GM21619 (cell line): ENCODE measurements at regions not wholly inside any gene's neighbourhood (a gene's known extent, or its start where the extent isn't known, plus 50 kb on each side); places are given as distances from the start of the nearest gene placed in this dataset.

ENCODE experiments used
- ATAC-seq: cut with Tn5 transposase; IDR thresholded peaks from one replicate; pipeline ENCODE4 v1.9.1; 2021; ENCODE audit not compliant: unreplicated experiment

DNA sequence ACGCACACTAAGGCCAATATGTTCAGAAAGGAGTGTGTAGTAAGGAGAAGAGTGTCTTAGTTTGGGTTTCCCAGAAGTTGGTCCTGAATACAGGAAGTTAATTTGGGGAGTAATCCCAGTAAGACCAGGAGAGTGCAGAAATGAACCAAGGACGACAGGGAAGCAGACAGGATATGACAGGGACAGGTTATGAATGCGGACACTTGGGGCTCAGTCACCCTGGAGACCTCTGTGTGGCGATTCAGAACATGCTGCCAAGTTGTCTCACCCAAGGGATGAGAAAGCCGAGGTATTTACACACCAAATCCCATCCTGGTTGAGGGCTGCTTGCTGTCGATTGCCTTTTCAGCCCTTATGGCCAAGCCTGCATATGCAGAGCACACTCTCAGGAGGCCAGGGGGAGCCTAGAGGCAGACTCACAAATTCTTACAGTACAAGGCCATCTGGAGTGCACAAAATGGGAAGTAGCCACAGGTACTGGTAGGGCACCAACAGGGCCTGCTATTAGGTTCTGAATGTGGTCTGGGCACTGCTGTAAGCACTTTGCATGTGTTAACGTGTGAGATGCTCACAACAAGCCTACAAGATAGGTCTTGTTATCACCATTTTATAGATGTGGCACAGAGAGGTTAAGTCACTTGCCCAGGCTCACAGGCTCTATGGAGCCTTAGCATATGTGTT lies 233.1 kb upstream of the ANKRD55 start:
- ATAC-seq, result no peak

DNA sequence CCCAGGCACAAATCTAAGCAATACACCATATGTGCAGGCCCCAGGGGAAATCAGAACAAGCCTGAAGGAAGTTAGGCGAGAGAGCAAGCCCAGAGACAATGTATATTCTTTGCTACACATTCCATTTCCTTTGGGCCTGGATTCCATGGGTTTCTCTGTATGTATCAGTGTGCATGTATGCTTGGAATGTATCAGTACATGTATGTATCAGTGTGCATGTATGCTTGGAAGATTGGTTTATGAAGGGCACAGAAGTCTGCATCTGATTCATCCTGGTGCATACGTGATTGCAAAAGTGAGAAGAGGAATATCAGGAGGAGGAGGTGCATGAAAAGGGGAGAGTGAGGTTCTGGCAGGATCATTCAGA lies 232.6 kb upstream of the ANKRD55 start:
- no peak for ATAC-seq

DNA sequence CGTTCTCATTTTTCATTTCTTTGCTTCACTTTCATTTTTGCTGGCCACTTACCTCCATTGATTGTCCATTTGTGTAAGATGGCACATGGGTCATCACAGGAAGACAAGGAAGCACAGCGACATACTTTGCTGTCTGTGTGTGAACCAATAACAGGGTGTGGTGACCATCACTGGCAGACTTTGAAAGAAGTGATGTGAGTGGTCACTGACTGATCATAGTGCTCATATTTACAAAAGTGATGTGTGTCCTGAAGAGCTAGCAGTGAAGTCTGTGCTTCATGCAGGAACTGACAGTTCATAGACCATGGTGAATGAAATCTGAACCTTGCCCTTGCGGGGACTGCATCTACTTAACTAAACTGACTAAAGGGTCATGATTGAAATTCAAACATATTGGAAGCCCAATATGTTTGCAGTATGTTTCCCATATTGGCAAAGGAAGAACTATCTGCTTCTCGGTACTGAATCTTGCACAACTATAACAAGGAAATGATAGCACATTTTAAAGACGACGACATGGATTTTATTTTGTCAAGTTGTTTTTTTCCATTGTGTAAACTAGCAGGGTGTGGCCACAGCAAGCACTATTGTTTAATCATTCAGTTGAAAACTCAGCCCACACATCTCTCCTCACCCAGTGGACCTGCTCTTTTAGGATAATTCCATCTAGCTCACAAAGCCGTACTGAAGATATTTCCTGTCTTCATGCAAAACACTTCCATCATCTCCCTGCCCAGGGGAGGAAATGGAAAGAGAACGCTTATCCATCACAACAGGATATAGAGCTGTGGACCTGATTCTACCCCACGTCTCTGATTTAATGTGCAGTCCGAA lies 232.0 kb upstream of the ANKRD55 start:
- ATAC-seq, result no peak

DNA sequence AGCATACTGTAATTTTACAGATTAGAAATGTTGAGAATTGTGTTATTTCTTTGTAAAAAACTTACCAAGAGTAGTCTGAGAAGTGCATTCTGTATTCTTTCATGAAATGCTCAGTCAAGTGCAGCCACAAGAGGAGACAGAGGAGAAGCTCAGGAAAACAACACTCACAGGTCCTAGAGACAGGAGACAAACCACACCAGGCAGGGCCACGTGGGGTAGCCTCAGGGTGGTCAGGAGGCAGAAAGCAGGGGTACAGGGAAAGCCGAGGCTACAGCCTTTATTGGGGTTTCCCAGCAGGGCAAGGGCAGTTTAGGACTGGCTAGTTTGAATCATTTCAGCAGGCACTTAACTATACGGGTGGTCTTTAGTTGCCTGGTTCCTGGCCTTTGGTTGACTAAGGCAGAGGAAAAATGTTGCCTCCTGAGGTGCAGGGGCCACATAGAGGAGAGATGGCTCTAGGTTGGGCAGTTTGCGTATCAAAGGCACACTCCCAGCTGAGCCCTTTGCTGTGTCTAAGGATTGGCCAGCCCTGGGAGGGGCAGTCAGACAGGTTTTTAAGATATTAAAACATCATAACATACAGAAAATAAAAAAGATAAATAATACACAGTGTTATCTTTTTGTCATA lies 230.9 kb upstream of the ANKRD55 start:
- ATAC-seq, result no peak

DNA sequence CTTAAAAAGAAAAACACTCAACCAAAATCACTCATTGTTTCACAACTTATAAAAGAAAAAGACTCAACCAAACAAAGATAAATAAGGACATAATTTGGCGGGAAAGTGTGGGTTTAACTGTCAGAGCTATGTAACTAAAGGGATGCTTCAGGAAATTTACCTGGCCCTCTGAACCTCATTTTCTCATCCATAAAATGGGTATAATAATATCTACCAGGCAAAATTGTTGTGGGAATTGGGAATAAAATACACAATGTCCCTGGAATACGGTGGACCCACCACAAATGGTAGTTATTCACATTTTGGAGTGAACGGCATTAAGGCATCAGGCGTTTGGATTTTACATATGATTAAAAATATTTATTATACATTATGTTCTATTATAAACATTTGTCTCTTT lies 228.5 kb upstream of the ANKRD55 start:
- ATAC-seq, result no peak

DNA sequence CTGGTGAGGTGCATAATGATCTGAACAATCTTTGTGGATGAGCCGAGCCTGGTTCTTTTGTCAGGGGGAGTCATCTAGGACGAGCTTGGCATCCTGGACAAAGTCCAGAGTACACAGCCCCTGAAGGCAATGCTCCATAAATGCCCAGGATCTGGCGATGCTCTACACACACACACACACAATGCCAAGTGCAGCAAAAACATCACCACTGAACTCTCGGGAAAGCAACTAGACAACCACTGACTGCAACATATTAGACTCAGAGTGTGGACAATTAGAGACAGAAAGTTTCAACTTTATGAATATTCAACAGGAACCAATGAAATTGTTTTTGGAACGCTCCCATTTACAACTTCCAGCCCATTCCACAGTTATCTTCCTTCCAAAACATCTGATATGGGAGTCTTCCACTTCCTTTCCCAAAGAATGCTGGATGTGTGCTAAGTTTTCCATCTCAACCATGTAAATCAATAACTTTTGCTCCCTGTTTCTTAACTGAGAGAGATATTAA lies 227.6 kb upstream of the ANKRD55 start:
- ATAC-seq, result no peak

DNA sequence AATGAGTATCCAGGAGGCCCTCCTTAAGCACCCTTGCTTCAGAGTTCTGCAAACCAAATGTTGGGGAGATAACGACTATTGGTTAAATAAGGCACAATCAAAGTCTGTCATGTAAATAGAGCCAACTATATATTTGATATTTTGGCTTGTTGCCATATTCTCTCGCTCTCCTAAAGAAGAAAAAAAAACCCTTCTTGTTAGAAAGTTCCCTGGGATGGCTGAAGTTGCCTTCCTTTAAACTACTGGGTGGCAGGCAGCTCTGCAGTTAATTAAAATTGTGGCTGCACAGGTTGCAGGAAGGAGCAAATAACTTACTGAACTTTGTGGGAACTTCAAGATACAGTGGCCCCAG lies 227.0 kb upstream of the ANKRD55 start:
- no peak for ATAC-seq

DNA sequence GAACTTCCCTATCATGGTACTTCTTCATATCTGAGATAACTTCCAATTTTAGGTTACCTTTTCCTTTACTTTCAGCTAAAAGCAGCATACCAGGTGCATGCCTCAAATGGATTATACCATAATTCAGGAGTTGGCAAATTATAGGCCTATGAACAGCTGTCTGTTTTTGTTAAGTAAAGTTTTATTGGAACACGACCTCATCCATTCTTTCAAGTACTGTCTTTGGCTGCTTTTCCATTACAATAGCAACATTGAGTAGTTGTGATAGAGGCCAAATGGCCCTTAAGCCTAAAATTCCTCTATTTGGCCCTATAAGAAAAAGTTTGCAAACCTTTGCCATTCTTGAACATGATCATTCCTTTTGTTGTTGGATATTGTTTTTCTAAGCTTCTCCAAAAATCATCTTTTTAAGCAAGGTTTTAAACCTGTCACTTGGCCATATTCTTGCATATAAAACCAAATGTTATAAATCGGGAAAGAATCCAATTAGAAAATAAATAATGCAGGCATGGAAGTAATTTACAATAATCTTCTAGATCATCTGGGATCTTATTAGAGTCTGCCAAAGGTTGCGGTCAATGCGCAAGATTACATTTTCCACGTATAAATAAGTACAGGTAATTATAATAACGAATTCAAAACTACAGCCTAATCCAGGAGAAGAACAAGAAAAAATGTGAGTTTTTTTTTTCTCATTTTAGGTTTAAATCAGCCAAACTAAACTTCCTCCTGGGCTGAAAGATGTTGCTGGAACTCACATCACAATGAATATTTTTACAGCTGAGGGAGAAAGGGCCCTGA lies 226.5 kb upstream of the ANKRD55 start:
- ATAC-seq, result no peak

DNA sequence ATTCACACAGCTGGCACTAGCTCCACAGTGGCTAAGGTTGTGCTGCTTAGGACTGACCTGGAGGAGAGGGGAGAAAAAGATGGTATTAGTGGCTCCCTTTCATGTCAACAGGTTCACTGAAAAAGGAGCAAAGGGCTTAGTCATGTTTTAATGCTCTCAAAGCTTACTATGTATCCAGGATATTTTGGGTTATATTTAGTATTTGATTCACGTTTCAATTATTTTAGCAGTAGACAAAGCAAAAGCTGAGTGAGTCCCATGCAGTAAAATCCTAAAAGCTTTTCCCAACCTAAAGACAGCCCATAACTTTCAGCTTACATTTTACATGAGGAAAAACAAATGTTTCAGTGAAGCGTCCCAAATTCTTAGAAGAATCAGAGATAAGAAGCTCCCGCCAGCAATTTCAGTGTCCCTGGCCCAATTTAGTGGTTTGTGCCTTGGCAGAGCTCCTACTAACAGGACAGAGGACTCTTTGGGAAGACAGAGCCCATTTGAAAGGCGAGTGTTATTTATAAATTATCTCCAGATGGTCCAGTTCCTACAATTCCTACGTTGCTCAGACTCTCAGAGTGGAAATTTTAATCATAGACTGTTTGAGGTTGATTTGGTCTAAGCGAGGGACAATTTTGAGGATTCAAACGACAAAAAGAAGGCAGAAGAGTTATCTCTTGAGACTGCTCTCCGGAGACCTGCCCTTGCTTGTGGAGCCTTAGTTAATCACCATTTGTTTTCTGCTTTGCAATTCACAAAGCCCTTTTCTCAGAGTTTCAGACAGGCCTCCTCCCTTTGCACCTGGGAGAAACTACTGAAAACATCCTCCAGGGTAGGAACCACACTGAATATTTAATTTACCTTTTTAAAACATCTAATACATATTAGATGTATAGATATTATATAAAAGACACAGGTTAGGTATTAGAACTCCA lies 225.0 kb upstream of the ANKRD55 start:
- ATAC-seq, result no peak

DNA sequence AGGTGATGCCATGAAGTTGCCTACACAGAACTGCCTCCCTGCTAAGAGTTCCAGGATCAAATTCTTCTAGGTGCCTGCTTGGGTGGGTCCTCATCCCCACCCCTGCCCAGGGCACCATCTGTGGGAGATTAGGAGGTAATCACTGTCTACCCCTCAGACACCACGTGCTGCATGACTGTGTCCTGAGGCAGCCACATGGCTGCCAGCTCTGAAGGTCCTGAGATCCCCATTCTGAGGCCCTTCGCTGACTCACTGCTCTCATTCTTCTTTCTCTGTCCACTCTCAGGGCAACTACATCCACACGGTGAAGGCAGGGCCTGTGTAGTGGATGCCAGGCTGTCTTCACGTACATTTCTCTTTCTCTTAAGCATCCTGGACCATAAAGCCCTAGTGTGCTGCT lies 222.9 kb upstream of the ANKRD55 start:
- ATAC-seq, result no peak

DNA sequence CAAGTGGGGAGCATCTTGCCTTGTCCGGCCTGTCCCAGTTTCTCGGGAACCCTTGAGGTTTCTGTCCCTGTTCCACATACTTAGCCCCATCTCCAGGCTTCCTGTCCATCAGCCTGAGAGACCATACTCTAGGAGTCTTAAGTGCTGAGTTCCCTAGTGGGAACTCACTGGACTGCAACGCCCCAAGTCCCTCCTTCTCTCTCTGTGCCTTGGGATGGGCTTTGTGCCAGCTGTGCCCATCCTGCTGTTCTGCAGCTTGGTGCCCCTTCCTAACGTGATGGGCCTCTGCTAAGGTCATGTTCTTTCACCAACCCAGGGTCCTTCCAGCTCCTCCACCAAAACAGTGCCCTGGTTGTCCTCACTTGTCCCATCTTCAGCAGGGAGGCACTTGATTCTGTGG lies 222.3 kb upstream of the ANKRD55 start:
- no peak for ATAC-seq

DNA sequence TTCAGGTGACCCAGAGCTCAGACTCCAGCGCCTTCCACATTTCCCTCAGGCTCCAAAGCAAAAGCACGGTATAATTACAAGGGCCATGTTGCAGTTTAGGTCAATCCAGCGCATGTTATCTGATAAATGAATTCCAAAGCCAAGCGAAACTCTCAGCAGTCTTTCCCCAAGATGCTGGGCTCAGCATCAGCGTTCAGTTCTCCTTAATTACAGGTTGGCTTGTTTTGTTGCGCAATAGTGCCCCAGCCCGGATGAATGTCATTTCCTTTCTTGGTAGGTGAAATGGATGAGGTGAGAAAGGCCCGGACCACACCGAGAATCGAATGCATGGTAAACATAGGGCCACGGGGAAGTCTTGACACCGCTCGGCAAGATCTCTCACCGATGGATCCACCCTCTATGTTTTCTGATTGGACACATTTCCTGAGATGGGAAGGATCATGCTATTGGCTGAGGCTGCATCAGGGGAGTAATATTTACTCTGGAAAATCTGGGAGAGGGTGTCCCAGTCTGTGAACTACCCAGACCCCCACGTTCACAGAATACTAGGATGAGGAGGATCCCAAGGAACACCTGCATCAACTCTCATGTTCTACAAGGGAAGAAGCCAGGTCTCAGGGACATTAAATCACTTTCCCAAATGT lies 221.2 kb upstream of the ANKRD55 start:
- ATAC-seq, result no peak

DNA sequence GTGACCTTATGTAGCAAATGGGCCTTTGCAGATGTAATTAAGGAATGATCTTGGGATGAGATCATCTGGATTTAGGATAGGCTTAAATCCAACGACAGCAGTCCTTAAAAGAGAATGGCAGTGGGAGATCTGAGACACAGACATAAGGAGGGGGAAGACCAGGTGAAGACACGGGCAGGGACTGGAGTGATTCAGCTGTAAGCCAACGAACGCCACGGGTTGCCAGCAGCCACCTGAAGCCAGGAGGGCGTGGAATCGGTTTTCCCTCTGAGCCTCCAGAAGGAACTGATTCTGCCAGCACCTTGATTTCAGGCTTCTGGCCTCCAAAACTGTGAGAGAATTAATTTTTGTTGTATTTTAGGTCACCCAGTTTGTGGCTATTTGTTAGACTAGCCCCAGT lies 218.6 kb upstream of the ANKRD55 start:
- no peak for ATAC-seq

DNA sequence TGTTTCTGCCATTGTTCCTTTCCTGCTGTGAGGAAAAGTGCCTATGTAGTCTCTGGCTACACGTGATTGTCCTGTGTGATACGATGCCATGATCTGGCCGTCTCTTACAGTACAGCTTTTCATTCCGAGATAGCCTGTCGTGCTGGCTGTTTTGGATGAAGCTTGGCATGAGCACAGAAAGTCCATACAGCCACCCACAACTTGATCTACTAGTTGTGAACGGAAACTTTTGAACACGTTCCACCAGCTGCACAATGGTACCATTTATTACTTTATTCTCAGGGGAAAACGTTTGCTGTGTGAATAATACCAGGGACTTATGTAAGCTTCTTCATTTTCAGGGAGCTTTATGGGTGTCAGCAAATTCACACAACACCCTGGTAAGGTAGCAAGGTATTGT lies 217.6 kb upstream of the ANKRD55 start:
- no peak for ATAC-seq

DNA sequence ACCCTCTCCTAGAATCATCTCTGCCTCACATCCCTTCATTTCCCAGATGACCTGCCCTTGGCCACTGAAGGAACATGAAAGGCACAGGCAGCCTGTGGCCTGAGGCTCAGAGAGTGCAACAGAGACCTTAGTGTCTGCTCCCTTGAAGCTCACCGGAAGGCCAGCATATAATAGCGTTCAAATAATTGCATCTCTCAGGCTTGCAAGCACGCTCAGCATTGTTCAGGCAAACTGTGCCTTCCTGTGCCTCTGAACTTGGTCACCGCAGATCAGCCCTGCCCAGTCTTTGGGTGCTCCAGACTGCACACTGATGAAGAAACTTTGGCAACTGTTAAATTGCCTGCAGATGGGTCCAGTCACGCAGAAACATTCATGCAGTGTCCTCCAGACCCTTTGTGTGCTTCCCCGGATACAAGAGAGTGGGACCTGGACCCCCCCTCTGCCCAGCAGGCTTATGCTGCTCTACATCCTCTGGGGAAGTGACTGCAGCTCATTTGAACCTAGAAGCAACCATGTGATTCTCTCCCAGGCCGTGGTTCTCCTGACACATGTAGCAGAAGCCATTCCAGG lies 216.0 kb upstream of the ANKRD55 start:
- ATAC-seq, result no peak

DNA sequence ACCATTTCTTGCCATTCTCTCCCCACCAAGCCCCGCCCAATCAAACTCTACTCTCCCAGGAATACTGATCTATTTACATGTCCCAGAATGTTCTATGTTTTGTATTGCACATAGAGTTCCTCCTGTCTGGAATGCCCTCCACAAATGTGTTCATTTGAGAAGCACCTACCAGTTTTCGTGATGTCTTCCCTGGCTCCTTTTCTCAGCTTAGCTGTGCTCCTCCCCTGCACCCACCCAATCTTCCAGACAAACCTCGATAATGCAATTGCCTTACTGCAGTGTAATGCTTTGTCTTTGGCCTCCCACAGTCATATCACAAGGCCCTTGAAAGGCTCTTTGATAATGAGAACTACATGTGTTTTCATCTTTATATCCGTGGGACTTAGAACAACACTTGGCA lies 214.5 kb upstream of the ANKRD55 start:
- no peak for ATAC-seq

DNA sequence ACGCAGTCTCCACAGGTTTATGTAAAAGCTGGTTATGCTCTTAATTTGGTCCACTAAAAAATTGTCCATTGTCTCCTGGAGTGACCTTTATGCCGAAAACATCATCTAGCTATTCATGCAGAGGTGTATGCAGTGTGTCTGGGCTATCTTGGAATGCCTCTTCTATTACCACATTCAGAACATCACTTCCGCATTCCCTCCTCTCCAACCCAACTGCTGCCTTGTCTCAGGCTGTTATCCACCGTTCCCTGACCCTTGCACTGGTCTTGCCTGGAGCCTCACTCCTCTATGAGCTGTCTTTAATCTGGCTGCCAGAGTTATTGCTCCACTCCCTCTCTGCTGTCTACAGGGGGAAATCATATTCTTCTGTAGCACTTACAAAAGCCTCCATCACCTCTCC lies 214.1 kb upstream of the ANKRD55 start:
- no peak for ATAC-seq

DNA sequence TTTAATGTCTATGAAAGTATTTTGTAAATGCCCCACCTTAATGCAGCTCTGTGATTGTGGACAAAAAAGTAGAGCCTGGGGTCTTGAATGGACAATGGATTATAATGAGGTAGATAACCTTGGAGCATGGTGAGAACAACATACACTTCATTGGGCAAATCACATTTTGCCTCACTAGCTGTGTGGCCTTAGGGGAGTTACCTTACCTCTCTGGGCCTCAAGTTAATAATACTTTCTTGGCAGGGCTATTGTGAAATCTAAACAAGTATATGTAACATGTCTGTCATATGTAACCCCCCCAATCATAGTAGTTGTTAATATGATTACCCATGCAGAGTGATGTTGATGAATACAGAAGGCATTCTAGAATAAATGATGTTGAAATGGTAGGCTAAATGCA lies 213.6 kb upstream of the ANKRD55 start:
- ATAC-seq, result no peak

DNA sequence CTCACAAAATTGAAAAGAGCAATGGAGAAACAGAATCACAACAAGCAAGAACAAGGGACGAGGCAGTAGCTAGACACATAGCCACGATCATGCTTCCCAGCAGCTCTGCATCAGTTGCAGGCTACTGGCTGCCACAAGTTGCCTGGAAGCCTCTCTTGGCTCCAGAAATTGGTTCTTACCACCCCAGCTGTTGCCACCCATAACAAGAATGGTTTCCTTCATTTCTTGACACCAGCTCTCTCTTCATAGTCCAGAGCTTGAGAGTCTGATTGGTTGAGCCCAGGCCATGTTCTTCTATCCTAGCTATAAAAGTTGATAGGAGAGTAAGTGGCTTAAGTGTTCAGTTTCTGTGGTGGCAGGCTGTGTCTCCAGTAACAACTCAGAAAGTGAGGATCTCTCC lies 210.7 kb upstream of the ANKRD55 start:
- ATAC-seq, result no peak
